SU-DHL-6 (cell line): ENCODE measurements at regions not wholly inside any gene's neighbourhood (a gene's known extent, or its start where the extent isn't known, plus 50 kb on each side); places are given as distances from the start of the nearest gene placed in this dataset.

Experiments used
- H2AFZ ChIP-seq: fragments of 200-600 bp; sonication (generic); 2 replicates; pipeline ENCODE4 v1.6.1; 2014; ENCODE audit warnings: low read depth, mild to moderate bottlenecking, moderate library complexity, mixed read lengths, antibody characterized with exemption, low read length; ENCODE audit not compliant: severe bottlenecking
- H3F3A ChIP-seq: fragments of 200-600 bp; shearing (Covaris generic); 2 replicates; pipeline ENCODE4 v1.6.0; 2016; ENCODE audit warnings: antibody characterized with exemption, mild to moderate bottlenecking; ENCODE audit not compliant: insufficient read depth
- H3K27ac ChIP-seq: fragments of 200-600 bp; sonication (generic); 2 replicates; pipeline ENCODE4 v1.5.1; 2016; ENCODE audit warnings: low read depth, mild to moderate bottlenecking, low read length, moderate library complexity, mixed read lengths
- H3K27me3 ChIP-seq: fragments of 200-600 bp; sonication (generic), shearing (Covaris generic); 2 replicates; pipeline ENCODE4 v1.6.0; 2014; ENCODE audit warnings: mild to moderate bottlenecking, low read length
- H3K36me3 ChIP-seq: fragments of 200-600 bp; sonication (generic); 2 replicates; pipeline ENCODE4 v1.6.1; 2014; ENCODE audit warnings: mild to moderate bottlenecking, low read length, mixed read lengths
- H3K4me2 ChIP-seq: fragments of 300-600, 200-600 bp; shearing (Covaris generic), sonication (generic); 2 replicates; pipeline ENCODE4 v1.6.0; 2014; ENCODE audit warnings: low read length, low read depth, mild to moderate bottlenecking; ENCODE audit not compliant: poor library complexity, severe bottlenecking
- H3K4me3 ChIP-seq: fragments of 200-600 bp; sonication (generic); 2 replicates; pipeline ENCODE4 v1.5.1; 2014; ENCODE audit warnings: antibody characterized with exemption, low read length, mild to moderate bottlenecking, mixed read lengths; ENCODE audit not compliant: insufficient read depth, poor library complexity, severe bottlenecking
- H3K79me2 ChIP-seq: fragments of 200-600 bp; sonication (generic); 2 replicates; pipeline ENCODE4 v1.6.1; 2014; ENCODE audit warnings: mild to moderate bottlenecking, low read length, moderate library complexity; ENCODE audit not compliant: insufficient read depth
- H3K9ac ChIP-seq: fragments of 200-600 bp; sonication (generic); 2 replicates; pipeline ENCODE4 v1.7.0; 2014; ENCODE audit warnings: mild to moderate bottlenecking, low read length
- H3K9me2 ChIP-seq: fragments of 200-600 bp; sonication (generic); replicated peaks from 2 replicates; pipeline ENCODE4 v1.6.1; 2014; ENCODE audit warnings: low read length; ENCODE audit not compliant: insufficient read depth
- H3K9me3 ChIP-seq: fragments of 200-600 bp; sonication (generic); 2 replicates; pipeline ENCODE4 v1.6.1; 2014; ENCODE audit warnings: low read length, mixed read lengths; ENCODE audit not compliant: insufficient read depth
- H4K20me1 ChIP-seq: fragments of 200-600 bp; sonication (generic); 2 replicates; pipeline ENCODE4 v1.6.1; 2014; ENCODE audit warnings: low read depth, mild to moderate bottlenecking, antibody characterized with exemption, low read length, moderate library complexity, mixed read lengths
- EZH2phosphoT487 ChIP-seq: fragments of 200-600 bp; sonication (generic), shearing (Covaris generic); conservative IDR thresholded peaks from 2 replicates; pipeline ENCODE4 v1.6.1; 2018; ENCODE audit warnings: mild to moderate bottlenecking, antibody characterized with exemption, low read length, moderate library complexity, mixed read lengths
- TF ChIP-seq, protein P1 (sequence below): fragments of 200-600 bp; sonication (generic); IDR thresholded peaks from one replicate; pipeline ENCODE4 v1.5.1; 2017; ENCODE audit warnings: antibody characterized with exemption, mild to moderate bottlenecking, low read length, moderate library complexity; ENCODE audit not compliant: insufficient read depth, poor library complexity, severe bottlenecking

DNA sequence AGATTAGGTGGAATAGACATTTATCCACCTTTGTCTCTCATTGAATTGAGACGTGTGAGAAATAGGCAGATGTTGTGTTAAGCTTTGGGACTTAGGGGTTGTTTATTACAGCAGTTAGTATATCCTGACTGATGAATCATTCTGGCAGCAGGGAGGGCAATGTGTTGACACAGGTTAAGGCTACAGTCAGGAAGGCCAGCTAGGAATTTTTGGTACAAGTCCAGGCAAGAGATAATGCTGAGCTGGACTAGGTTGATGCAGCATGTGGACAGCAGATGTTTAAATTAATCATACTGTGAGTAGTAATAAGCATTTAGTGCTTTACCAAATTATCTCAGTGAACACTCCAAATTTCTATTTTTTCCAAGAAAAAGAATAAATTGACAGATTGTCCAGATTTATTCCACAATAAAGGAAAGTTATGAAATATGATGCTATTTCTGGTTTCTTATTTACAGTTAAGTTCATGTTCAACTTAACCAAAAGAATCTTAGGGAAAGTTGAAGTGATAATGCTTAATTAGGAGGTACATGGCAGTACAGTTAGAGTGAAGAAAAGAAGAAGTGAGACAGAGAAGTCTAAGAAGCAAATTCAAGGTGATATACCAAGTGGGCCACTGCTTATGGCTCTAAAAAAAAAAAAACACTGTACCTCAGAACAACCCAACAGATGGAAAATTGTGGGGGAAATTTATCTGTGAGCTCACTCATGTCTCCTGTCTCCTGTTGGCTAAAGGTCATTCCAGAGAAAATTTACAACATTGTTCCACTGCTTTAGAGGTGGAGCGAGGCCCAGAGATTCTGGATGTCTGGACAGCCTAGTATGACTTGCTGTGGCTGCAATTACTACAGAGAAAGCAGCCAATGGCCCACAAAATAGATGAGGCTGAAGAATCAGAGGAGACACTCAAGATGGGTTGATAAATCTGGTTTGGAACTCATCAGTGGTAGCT lies 102.7 kb upstream of the C21orf91 start:
- Histone ChIP-seq H2AFZ (no peak overlapping the region), H3K27me3 (no peaks in the 10 kb centered on the region), H3K36me3 (no peaks in the 10 kb centered on the region), H3F3A (no peaks in the 10 kb centered on the region), H3K27ac (no peak overlapping the region), H3K79me2 (no peaks in the 10 kb centered on the region), H4K20me1 (no peaks in the 10 kb centered on the region), H3K4me3 (no peak overlapping the region), H3K4me2 (no peak overlapping the region), H3K9ac (no peak overlapping the region), H3K9me2 (no peaks in the 10 kb centered on the region), H3K9me3 (no peaks in the 10 kb centered on the region; the same call in 1 of the 2 replicates)
- no peak for TF ChIP-seq EZH2phosphoT487
- TF ChIP-seq, protein P1, sequence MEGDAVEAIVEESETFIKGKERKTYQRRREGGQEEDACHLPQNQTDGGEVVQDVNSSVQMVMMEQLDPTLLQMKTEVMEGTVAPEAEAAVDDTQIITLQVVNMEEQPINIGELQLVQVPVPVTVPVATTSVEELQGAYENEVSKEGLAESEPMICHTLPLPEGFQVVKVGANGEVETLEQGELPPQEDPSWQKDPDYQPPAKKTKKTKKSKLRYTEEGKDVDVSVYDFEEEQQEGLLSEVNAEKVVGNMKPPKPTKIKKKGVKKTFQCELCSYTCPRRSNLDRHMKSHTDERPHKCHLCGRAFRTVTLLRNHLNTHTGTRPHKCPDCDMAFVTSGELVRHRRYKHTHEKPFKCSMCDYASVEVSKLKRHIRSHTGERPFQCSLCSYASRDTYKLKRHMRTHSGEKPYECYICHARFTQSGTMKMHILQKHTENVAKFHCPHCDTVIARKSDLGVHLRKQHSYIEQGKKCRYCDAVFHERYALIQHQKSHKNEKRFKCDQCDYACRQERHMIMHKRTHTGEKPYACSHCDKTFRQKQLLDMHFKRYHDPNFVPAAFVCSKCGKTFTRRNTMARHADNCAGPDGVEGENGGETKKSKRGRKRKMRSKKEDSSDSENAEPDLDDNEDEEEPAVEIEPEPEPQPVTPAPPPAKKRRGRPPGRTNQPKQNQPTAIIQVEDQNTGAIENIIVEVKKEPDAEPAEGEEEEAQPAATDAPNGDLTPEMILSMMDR = no peak

DNA sequence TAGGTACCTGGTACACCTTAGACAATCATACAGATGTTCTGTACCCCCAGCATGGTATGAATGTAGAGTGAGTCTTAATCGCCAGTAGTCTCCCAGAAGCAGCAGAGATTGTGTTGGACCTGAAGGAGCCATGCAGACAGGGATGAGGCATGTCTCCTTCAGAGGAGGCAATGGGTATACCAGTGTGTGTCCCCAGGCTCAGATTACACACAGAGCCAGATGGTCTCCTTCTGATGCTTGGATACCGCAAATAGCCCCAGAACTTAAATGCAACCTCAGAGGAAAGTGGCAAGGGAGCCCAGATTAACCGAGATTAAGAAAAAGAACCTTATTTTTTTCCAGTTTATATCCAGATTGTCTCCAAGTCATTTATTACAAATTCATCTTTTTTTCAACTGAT lies 96.8 kb upstream of the C21orf91 start:
- H3K27ac ChIP-seq = no peak overlapping the region
- no peaks in the 10 kb centered on the region for H3K27me3 ChIP-seq
- TF ChIP-seq, protein P1 = no peak
- TF ChIP-seq EZH2phosphoT487 = no peak

DNA sequence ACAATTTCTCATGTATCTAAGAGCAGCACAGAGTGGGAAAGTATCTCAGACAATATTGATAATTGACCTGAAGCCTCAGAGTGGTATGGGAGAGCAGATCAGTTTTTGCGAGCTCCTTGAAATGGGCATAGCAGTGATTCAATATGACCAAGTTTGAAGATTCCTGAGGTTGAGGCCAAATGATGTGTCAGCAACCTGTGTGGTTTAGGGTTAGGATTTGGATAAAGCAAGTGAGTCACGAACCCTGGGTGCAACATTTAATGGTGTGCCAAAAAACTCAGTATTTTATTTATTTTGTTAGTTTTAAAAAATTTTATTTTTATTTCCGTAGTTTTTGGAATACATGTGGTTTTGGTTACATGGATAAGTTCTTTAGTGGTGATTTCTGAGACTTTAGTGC lies 92.5 kb upstream of the C21orf91 start:
- Histone ChIP-seq H3K27ac (no peak overlapping the region), H3K4me3 (no peak overlapping the region), H3K79me2 (no peaks in the 10 kb centered on the region), H3K4me2 (no peak overlapping the region), H3K9me2 (no peaks in the 10 kb centered on the region), H3K9ac (no peak overlapping the region), H4K20me1 (no peaks in the 10 kb centered on the region), H3K36me3 (no peaks in the 10 kb centered on the region), H2AFZ (no peak overlapping the region), H3K9me3 (no peaks in the 10 kb centered on the region), H3F3A (no peaks in the 10 kb centered on the region), H3K27me3 (no peaks in the 10 kb centered on the region)
- TF ChIP-seq, protein P1 = no peak
- TF ChIP-seq EZH2phosphoT487 = no peak

More for the DNA sequence above, 96.8 kb upstream of the C21orf91 start:
- no peak overlapping the region for H3K4me2 ChIP-seq
- no peak overlapping the region for H2AFZ ChIP-seq
- no peaks in the 10 kb centered on the region; the same call in 1 of the 2 replicates for H3K9me3 ChIP-seq
- no peak overlapping the region for H3K9ac ChIP-seq
- no peaks in the 10 kb centered on the region for H3K9me2 ChIP-seq
- no peak overlapping the region for H3K4me3 ChIP-seq
- H3K36me3 ChIP-seq = no peaks in the 10 kb centered on the region
- no peaks in the 10 kb centered on the region for H4K20me1 ChIP-seq
- no peaks in the 10 kb centered on the region for H3K79me2 ChIP-seq
- no peaks in the 10 kb centered on the region for H3F3A ChIP-seq
